Transverse colon (tissue), 3 donors: ENCODE measurements at regions not wholly inside any gene's neighbourhood (a gene's known extent, or its start where the extent isn't known, plus 50 kb on each side); places are given as distances from the start of the nearest gene placed in this dataset.

Source experiments
- CTCF ChIP-seq, 5 experiments: fragments of 200-600 bp in 3 of 5; fragments of 450-650 bp in 2 of 5; sonication (generic) in 3 of 5; IDR thresholded peaks; 1 replicate in 2 of 5; 2 replicates in 3 of 5; pipeline ENCODE4 v1.5.1; 2016 to 2017; ENCODE audit warnings: antibody characterized with exemption in 5 of 5, inconsistent platforms in 3 of 5, mild to moderate bottlenecking in 2 of 5, moderate library complexity in 1 of 5
- EP300 ChIP-seq: sonication (generic); formaldehyde crosslinking; IDR thresholded peaks from one replicate; pipeline ENCODE4 v1.6.1; 2017; ENCODE audit warnings: antibody characterized with exemption, low read depth
- POLR2A ChIP-seq: fragments of 450-650 bp; IDR thresholded peaks from one replicate; pipeline ENCODE4 v1.6.1; 2016; ENCODE audit warnings: antibody characterized with exemption, mild to moderate bottlenecking, moderate library complexity

DNA sequence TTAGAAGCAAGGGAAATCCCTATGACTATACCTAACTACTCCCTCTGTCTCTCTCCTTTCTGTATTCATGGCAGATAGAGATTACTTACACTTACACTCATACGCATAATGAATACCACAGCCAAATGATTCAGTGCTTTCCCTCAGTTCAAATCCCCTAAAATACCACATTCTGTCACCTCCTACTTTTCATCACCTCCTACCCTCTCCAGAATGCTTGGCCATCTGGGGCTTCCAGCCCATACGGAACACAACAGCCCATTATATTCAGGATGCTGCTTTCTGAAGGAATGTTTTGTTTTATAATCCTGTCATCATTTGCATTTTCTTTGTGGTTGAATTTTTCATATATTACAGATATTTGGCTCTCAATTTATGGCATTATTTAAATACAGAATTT is 361.6 kb downstream of the GRIA2 start:
- TF ChIP-seq POLR2A (no peak), CTCF (IDR thresholded peaks at IDR 0.05) (no peak), EP300 (no peak)
